ENCODE measurements at regions not wholly inside any gene's neighbourhood (a gene's known extent, or its start where the extent isn't known, plus 50 kb on each side); places are given as distances from the start of the nearest gene placed in this dataset.
"Not testable (repeated sequence)": the region's sequence is repeated elsewhere in the genome, so short reads cannot be mapped to it uniquely, and the experiment has no call there.

GRCh38 chrX:92709784-92710183 lies 930.6 kb downstream of the PCDH11X start:
- FAIRE-seq; H3K4me1 ChIP-seq (ENCODE audit: control insufficient read depth, extremely low read depth, insufficient read depth, low read length); DNase-seq (ENCODE audit: low read depth, low spot score); H3K27me3 ChIP-seq (ENCODE audit: control insufficient read depth, extremely low read depth, insufficient read depth, low read length); H3K4me3 ChIP-seq (ENCODE audit: control insufficient read depth in 2 of 3, extremely low read depth in 1 of 3, insufficient read depth in 2 of 3, low read depth in 1 of 3, low read length in 3 of 3); H3K9ac ChIP-seq (ENCODE audit: control insufficient read depth, extremely low read depth, insufficient read depth, low read length); H3K4me2 ChIP-seq (ENCODE audit: control insufficient read depth, extremely low read depth, insufficient read depth, low read depth, low read length); H3K9me3 ChIP-seq (ENCODE audit: control insufficient read depth, low read depth, low read length); H3K79me2 ChIP-seq (ENCODE audit: control insufficient read depth, insufficient read depth, low read length); H3K36me3 ChIP-seq (ENCODE audit: control insufficient read depth in 2 of 2, extremely low read depth in 1 of 2, insufficient read depth in 2 of 2, low read length in 2 of 2); H3K9me1 ChIP-seq (ENCODE audit: control insufficient read depth, extremely low read depth, insufficient read depth, low read length); H4K20me1 ChIP-seq (ENCODE audit: control insufficient read depth, extremely low read depth, insufficient read depth, low read length); H3K27ac ChIP-seq (ENCODE audit: control insufficient read depth, insufficient read depth, low read length); dilution Hi-C loops (cut with MboI; ENCODE audit: extremely low pct_ligation_motif_present, low sequenced_read_pairs); H2AFZ ChIP-seq (ENCODE audit: control insufficient read depth, low read length): not testable (repeated sequence)

Small RNA genes lying in the stretch of these regions (small RNA-seq; reads per million reads assigned to genes)
- 0 reads per million in 3 experiments for gene SNX3P1X (ENCODE audit: insufficient read length in 3 of 3, low read depth in 3 of 3, low replicate concordance in 1 of 3)

Data from keratinocyte (primary cell).